ENCODE measurements at regions not wholly inside any gene's neighbourhood (a gene's known extent, or its start where the extent isn't known, plus 50 kb on each side); places are given as distances from the start of the nearest gene placed in this dataset.

DNA sequence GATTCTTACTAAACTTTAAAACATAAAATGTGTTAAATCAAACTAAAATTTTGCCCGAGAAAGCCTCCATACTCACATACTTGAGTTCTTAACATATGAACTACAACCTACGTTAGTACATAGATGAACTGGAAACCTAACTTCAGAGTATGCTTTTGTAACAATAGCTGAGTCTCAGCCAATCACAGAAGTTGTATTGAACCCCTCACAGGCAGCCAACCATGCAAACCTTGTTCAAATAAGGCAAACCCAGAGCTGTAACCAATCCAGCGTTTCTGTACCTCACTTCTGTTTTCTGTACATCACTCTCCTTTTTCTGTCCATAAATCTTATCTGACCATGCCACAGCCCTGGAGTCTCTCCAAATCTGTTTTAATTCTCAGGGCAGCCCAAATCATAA, 157.3 kb upstream of the COL1A2 start:
- ATAC-seq (no peak), DNase-seq (no peak)
- H3K27ac ChIP-seq, result no peak overlapping the region
- intact Hi-C loops (cut with DNase I), result no loop called here
- no peaks in the 10 kb centered on the region for H3K36me3 ChIP-seq
- H3K9me3 ChIP-seq, result no peaks in the 10 kb centered on the region
- TF ChIP-seq CTCF (IDR thresholded peaks at IDR 0.05), result no peak
- no peaks in the 10 kb centered on the region for H3K4me1 ChIP-seq
- no peaks in the 10 kb centered on the region for H3K27me3 ChIP-seq
- H3K4me3 ChIP-seq, result no peak overlapping the region

DNA sequence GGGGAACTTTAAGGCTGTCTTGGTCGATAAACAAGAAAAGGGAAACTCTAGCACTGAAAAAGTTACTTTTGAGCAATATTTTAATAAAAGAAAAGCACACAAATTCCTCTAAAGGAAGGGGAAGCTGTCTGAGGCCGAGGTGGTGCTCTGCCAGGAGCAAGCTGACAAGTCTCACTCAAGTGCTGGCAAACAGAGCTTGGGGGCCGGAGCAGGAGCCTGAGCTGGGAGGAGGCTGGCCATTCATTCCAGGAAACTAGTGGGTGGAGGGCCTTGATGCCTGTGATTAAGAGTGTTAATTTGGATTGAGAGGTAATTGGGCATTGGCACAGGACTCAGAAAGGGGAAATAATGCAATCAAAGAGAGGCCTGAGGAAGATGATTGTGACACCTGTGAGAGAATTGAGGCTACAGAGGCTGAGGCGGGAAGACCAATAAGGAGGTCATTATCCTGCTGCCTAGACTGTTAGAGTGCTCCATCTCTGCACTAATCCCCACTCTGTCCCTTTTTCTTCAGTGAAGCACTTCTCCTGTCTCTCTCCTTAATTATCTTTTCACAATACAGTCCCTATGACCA, 154.9 kb upstream of the COL1A2 start:
- Histone ChIP-seq H3K27me3 (no peaks in the 10 kb centered on the region), H3K36me3 (no peaks in the 10 kb centered on the region), H3K9me3 (no peaks in the 10 kb centered on the region), H3K4me1 (no peaks in the 10 kb centered on the region), H3K27ac (no peak overlapping the region), H3K4me3 (no peak overlapping the region)
- DNase-seq (peak in 2 of 4 donors; percentile 64 to 78), ATAC-seq (peak; percentile 95)
- TF ChIP-seq CTCF (IDR thresholded peaks at IDR 0.05), result no peak
- intact Hi-C loops (cut with DNase I), result no loop called here

- ATAC-seq (no peak), DNase-seq (no peak)
Observed at GRCh38 chr7:94240902-94241301, 153.8 kb upstream of the COL1A2 start.

DNA sequence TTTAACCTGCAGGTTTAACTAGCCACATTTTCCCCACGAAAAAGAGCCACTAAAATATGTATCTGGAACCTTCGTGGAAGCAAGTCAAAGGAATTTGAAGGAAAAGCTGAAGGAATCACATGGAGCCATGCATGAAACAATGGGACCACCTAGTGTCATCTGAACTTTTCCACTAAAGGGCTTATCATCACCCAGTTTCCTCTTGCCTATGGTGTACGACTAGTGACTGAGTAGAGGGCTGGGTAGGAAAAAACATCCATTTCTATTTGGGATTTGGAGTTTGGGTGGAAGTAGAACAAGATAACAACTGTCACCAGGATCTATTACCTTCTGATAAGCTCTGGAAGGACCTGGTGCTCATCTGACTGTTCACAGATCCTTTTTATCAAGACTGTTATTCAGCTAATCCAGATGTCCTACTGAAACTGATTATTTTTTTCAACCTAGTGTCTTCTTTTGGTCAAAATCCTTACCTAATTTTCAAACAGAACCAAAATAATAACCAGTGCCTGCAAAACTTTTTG, 153.2 kb upstream of the COL1A2 start:
- no peak for ATAC-seq
- intact Hi-C loops (cut with DNase I), result no loop called here
- no peaks in the 10 kb centered on the region for H3K36me3 ChIP-seq

More at GRCh38 chr7:94240902-94241301, 153.8 kb upstream of the COL1A2 start:
- Histone ChIP-seq H3K27me3 (no peaks in the 10 kb centered on the region), H3K36me3 (no peaks in the 10 kb centered on the region), H3K4me1 (no peaks in the 10 kb centered on the region), H3K4me3 (no peak overlapping the region), H3K27ac (no peak overlapping the region), H3K9me3 (no peaks in the 10 kb centered on the region)
- no peak for TF ChIP-seq CTCF (IDR thresholded peaks at IDR 0.05)
- intact Hi-C loops (cut with DNase I), result no loop called here

More for the DNA sequence above, 153.2 kb upstream of the COL1A2 start:
- H3K27ac ChIP-seq, result no peak overlapping the region
- H3K4me1 ChIP-seq, result no peaks in the 10 kb centered on the region
- H3K9me3 ChIP-seq, result no peaks in the 10 kb centered on the region
- no peak overlapping the region for H3K4me3 ChIP-seq
- no peaks in the 10 kb centered on the region for H3K27me3 ChIP-seq
- no peak for DNase-seq
- TF ChIP-seq CTCF (IDR thresholded peaks at IDR 0.05), result no peak

All from left lung (tissue), 4 donors.